Epithelial cell of esophagus (primary cell): ENCODE measurements at regions not wholly inside any gene's neighbourhood (a gene's known extent, or its start where the extent isn't known, plus 50 kb on each side); places are given as distances from the start of the nearest gene placed in this dataset.
A peak's percentile ranks its signal among the peaks of the same experiment; 100 is the strongest.

Experiments
- DNase-seq: peaks from one replicate; pipeline ENCODE4 v3.0.0; 2010; ENCODE audit warnings: low read depth
- H3K4me3 ChIP-seq: 2 replicates; pipeline ENCODE4 v1.5.1; 2011; ENCODE audit warnings: mild to moderate bottlenecking, low read length, control low read depth
- CTCF ChIP-seq: IDR thresholded peaks from 2 replicates; pipeline ENCODE4 v1.5.1; 2011; ENCODE audit warnings: low read depth, mild to moderate bottlenecking, low read length, control low read depth, inconsistent platforms; ENCODE audit not compliant: insufficient read depth; ENCODE audit errors: missing control alignments

DNA sequence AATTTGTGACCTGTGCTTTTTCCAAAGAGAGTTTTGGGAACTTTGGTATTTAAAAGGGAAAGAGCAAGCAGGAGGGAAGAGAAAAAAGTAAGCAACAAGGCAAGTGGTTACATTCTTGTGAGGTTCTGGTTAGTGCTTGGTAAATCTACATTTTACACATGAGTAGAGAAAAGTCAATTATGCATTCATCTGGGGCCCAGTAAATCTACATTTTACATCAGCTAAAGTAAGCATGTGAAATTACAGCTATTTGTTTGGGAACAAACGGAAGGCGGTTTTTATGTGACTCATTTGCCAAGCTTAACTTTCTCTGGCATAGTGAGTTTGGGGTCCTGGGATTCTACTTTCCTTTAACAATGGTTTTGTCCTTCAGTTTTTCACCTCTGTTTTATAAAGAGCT, 102.2 kb downstream of the SNX18 start:
- TF ChIP-seq CTCF: no peak
- H3K4me3 ChIP-seq: no peak overlapping the region
- DNase-seq: no peak

- no peak overlapping the region for H3K4me3 ChIP-seq
- no peak for DNase-seq
- no peak for TF ChIP-seq CTCF
Measured at GRCh38 chr5:54616518-54617220, 99.1 kb downstream of the SNX18 start.

DNA sequence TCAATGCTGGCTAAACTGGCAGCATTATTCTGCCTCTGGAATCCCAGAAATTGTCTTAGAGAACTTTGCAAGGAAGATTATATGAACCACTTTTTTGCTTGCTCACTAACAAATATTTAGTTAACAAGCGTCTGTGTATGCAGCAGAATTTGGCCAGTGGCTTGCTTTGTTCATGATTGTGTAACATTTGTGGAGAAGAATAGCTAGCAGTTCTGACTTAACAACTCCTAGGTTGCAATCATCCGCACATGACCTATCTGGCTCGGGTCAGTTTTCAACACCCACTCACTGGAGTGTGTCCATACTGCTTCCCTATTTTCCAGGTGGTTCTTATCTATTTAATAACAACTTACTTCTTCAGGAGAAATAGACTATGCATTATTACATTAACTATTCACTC, 98.5 kb downstream of the SNX18 start:
- H3K4me3 ChIP-seq: no peak overlapping the region
- TF ChIP-seq CTCF: no peak
- peak; percentile 43 for DNase-seq

DNA sequence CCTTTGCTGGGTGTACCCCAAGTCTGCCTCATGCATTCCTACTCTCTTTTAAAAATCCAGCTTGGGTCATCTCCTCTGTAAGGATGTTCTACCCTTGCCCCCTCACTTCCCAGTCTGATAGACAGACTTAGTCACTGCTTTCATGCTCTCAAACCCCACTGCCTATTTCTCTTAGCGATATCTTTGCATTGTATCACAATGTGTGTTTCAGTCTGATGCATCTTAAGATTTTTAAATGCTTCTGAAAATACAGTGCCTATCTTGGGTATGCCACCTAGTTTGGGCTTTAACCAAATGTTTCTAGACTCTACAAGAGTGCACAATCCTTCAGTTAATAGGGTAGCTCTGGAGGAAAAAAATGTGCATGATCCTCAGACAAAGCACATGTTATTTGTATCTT, 97.8 kb downstream of the SNX18 start:
- no peak overlapping the region for H3K4me3 ChIP-seq
- no peak for DNase-seq
- no peak for TF ChIP-seq CTCF

- no peak for TF ChIP-seq CTCF
- DNase-seq: no peak
- no peak overlapping the region for H3K4me3 ChIP-seq
Measured at GRCh38 chr5:54612711-54613110, 95.2 kb downstream of the SNX18 start.

DNA sequence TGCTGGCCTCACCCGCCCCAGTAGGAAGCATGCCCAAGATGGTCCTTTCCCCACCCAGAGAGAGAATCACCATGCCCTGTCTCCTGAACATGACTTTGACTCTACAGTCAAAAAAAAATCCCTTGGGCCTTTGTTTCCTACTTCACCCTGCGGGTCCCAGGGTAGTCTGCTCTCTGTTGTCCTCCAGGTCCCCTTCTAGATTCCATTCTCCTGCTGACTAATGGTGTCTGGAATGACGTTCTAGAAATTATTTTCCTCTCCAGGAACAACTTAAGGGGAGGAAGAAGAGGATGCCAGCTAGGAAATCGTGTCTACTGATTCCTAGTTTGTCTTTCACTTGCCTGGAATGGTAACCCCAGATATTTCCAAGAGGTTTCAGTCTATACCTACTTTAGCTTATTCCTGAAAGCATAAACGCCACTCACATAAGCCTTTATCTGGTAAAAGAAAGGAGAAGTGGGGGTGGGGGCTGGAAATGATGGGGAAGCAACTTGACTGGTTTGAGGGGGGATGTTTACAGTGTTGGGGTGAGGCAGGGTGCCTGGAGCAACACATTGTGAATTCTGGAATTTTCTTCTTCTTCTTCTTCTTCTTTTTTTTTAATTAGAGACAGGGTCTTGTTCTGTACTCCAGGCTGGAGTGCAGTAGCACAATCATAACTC, 93.9 kb downstream of the SNX18 start:
- no peak for TF ChIP-seq CTCF
- DNase-seq: no peak

More for the DNA sequence above, 93.9 kb downstream of the SNX18 start:
- no peak overlapping the region for H3K4me3 ChIP-seq
